ENCODE measurements at regions not wholly inside any gene's neighbourhood (a gene's known extent, or its start where the extent isn't known, plus 50 kb on each side); places are given as distances from the start of the nearest gene placed in this dataset.

DNA sequence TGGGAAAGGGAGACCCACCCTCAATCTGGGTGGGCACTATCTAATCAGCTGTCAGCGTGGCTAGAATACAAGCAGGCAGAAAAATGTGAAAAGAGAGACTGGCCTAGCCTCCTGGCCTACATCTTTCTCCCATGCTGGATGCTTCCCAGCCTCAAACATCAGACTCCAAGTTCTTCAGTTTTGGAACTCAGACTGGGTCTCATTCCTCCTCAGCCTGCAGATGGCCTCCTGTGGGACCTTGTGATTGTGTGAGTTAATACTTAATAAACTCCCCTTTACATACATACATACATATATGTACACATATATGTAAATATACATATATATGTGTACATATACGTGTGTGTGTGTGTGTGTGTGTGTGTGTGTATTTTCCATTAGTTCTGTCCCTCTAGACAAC is 207.1 kb downstream of the BRINP2 start:
- TF ChIP-seq EZH2 (IDR thresholded peaks at IDR 0.05), result no peak
- TF ChIP-seq POLR2AphosphoS5 (IDR thresholded peaks at IDR 0.05; ENCODE audit: borderline replicate concordance, low read depth, low read length), result no peak

Data from SK-N-MC (cell line).